DOHH2 (cell line): ENCODE measurements at regions not wholly inside any gene's neighbourhood (a gene's known extent, or its start where the extent isn't known, plus 50 kb on each side); places are given as distances from the start of the nearest gene placed in this dataset.

ENCODE experiments used
- H3F3A ChIP-seq: fragments of 200-600 bp; sonication (generic), shearing (Covaris generic); 2 replicates; pipeline ENCODE4 v1.6.0; 2016; ENCODE audit warnings: antibody characterized with exemption, mild to moderate bottlenecking; ENCODE audit not compliant: control insufficient read depth, insufficient read depth
- H3K27ac ChIP-seq: fragments of 200-600 bp; sonication (generic); 2 replicates; pipeline ENCODE4 v1.5.1; 2014; ENCODE audit warnings: low read depth, mild to moderate bottlenecking, low read length, moderate library complexity
- H3K27me3 ChIP-seq: fragments of 200-600 bp; sonication (generic); 2 replicates; pipeline ENCODE4 v1.6.1; 2014; ENCODE audit warnings: mild to moderate bottlenecking, low read length, mixed read lengths; ENCODE audit not compliant: control insufficient read depth
- H3K36me3 ChIP-seq: fragments of 200-600 bp; sonication (generic); 2 replicates; pipeline ENCODE4 v1.6.1; 2014; ENCODE audit warnings: mild to moderate bottlenecking, low read length, moderate library complexity, mixed read lengths; ENCODE audit not compliant: control insufficient read depth
- H3K4me1 ChIP-seq: fragments of 200-600 bp; sonication (generic); 2 replicates; pipeline ENCODE4 v1.6.1; 2014; ENCODE audit warnings: mild to moderate bottlenecking, low read length, mixed read lengths; ENCODE audit not compliant: control insufficient read depth
- H3K4me2 ChIP-seq: fragments of 200-600 bp; sonication (generic); 2 replicates; pipeline ENCODE4 v1.6.0; 2014; ENCODE audit warnings: mild to moderate bottlenecking, low read length, moderate library complexity
- H3K4me3 ChIP-seq: fragments of 200-600 bp; sonication (generic); 2 replicates; pipeline ENCODE4 v1.5.1; 2014; ENCODE audit warnings: mild to moderate bottlenecking, low read length, mixed read lengths
- H3K79me2 ChIP-seq: fragments of 200-600 bp; sonication (generic); 2 replicates; pipeline ENCODE4 v1.6.1; 2014; ENCODE audit warnings: mild to moderate bottlenecking, low read length, mixed read lengths; ENCODE audit not compliant: control insufficient read depth
- H3K9me2 ChIP-seq: fragments of 200-600 bp; sonication (generic); replicated peaks from 2 replicates; pipeline ENCODE4 v1.6.1; 2014; ENCODE audit warnings: mild to moderate bottlenecking, low read length, mixed read lengths; ENCODE audit not compliant: control insufficient read depth
- H3K9me3 ChIP-seq: fragments of 200-600 bp; sonication (generic); 2 replicates; pipeline ENCODE4 v1.6.1; 2014; ENCODE audit warnings: antibody characterized with exemption, low read length, mixed read lengths; ENCODE audit not compliant: control insufficient read depth, insufficient read depth
- H4K20me1 ChIP-seq: fragments of 200-600 bp; sonication (generic); 2 replicates; pipeline ENCODE4 v1.6.0; 2014; ENCODE audit warnings: low read depth, mild to moderate bottlenecking, antibody characterized with exemption, low read length, moderate library complexity; ENCODE audit not compliant: control insufficient read depth, insufficient read depth
- EZH2phosphoT487 ChIP-seq: fragments of 200-600 bp; sonication (generic); IDR thresholded peaks from 2 replicates; pipeline ENCODE4 v1.6.1; 2017; ENCODE audit warnings: borderline replicate concordance, mild to moderate bottlenecking, antibody characterized with exemption, low read length, moderate library complexity, mixed read lengths
- TF ChIP-seq, protein P1 (sequence below): fragments of 200-600 bp; sonication (generic); IDR thresholded peaks from one replicate; pipeline ENCODE4 v1.5.1; 2014; ENCODE audit warnings: antibody characterized with exemption, mild to moderate bottlenecking, low read depth, low read length; ENCODE audit not compliant: poor library complexity, severe bottlenecking

DNA sequence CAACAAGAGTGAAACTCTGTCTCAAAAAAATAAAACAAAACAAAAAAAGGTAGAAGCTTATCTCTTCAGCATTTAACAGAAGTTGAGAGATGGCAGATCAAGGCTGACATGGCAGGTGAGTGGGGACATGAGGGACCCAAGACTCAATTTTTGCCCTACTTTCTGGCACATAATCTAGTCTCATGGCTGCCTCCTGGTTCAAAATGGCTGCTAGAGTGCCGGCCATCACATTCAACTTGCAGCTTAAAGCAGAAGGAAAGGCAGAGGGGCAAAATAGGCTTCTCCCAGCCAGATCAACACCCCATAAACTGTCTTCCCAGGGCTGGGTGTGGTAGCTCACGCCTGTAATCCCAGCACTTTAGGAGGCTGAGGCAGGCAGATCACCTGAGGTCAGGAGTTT, 784.9 kb downstream of the MED13L start:
- TF ChIP-seq, protein P1, sequence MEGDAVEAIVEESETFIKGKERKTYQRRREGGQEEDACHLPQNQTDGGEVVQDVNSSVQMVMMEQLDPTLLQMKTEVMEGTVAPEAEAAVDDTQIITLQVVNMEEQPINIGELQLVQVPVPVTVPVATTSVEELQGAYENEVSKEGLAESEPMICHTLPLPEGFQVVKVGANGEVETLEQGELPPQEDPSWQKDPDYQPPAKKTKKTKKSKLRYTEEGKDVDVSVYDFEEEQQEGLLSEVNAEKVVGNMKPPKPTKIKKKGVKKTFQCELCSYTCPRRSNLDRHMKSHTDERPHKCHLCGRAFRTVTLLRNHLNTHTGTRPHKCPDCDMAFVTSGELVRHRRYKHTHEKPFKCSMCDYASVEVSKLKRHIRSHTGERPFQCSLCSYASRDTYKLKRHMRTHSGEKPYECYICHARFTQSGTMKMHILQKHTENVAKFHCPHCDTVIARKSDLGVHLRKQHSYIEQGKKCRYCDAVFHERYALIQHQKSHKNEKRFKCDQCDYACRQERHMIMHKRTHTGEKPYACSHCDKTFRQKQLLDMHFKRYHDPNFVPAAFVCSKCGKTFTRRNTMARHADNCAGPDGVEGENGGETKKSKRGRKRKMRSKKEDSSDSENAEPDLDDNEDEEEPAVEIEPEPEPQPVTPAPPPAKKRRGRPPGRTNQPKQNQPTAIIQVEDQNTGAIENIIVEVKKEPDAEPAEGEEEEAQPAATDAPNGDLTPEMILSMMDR: no peak
- TF ChIP-seq EZH2phosphoT487: no peak
- Histone ChIP-seq H3F3A (no peaks in the 10 kb centered on the region), H3K79me2 (no peaks in the 10 kb centered on the region), H3K27ac (no peak overlapping the region), H3K4me1 (no peaks in the 10 kb centered on the region), H3K27me3 (no peaks in the 10 kb centered on the region), H3K9me2 (no peaks in the 10 kb centered on the region), H4K20me1 (no peaks in the 10 kb centered on the region), H3K4me2 (no peak overlapping the region), H3K9me3 (no peaks in the 10 kb centered on the region), H3K4me3 (no peak overlapping the region), H3K36me3 (no peaks in the 10 kb centered on the region)

DNA sequence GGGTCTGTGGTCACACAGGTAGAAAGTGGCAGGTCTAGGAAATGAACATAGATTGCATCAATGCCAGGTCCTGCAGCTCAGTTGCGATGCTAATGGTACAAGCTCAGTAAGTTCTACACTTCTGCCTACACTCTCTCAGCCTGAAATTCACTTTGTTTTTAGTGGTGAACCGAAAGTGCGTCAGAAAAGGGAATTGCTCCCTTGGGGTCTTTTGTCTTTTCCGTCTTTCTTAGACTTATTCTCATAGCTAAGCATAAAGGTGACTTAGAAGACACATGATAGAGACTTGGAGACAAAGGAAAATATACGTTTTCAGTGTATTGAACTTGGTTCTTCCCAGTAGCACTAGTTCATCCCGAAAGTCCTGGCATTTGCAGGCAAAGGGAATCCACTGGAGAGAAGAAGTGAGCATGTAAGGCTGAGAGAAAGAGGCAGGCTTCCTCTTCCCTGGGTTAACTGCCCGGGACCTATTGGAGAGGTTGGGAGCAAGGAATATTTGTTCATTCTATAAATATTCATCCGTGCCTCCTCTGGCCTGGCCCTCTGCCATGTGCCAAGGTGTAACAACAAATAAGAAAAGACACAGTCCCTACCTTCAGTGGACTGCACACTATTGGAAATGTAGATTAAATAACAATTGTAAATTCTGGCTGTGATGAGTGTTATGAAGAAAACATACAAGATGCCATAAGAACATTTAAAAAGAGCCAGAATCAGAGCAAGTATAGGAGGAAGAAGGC, 785.8 kb downstream of the MED13L start:
- Histone ChIP-seq H3K9me3 (no peaks in the 10 kb centered on the region), H3K4me3 (no peak overlapping the region), H3F3A (no peaks in the 10 kb centered on the region), H3K27me3 (no peaks in the 10 kb centered on the region), H4K20me1 (no peaks in the 10 kb centered on the region), H3K9me2 (no peaks in the 10 kb centered on the region), H3K4me1 (no peaks in the 10 kb centered on the region), H3K4me2 (no peak overlapping the region), H3K36me3 (no peaks in the 10 kb centered on the region), H3K79me2 (no peaks in the 10 kb centered on the region), H3K27ac (no peak overlapping the region)
- no peak for TF ChIP-seq EZH2phosphoT487
- TF ChIP-seq, protein P1: no peak

DNA sequence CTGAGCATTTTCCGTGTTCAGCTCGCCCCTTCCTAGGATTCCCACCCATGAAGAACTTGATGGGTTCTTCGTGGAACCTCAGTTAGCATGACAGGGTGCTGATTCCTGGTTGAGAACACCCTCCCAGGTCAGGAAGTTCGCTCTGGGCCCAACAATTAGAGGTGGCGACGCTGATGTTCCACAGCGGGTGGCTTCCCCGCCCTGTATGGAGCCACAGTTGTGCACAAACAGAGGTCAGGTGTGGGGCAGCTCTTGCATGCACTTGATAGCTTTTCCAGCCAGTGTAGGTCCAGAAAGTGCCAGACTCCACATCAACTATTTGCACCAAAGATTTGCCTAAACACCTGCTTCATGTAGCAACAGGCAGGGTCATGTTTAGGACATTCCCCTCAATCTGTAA, 788.2 kb downstream of the MED13L start:
- Histone ChIP-seq H3K4me3 (no peak overlapping the region), H3K36me3 (no peaks in the 10 kb centered on the region), H3K27me3 (no peaks in the 10 kb centered on the region), H4K20me1 (no peaks in the 10 kb centered on the region), H3K4me2 (no peak overlapping the region), H3K4me1 (no peaks in the 10 kb centered on the region), H3K9me3 (no peaks in the 10 kb centered on the region), H3K79me2 (no peaks in the 10 kb centered on the region), H3K9me2 (no peaks in the 10 kb centered on the region), H3F3A (no peaks in the 10 kb centered on the region), H3K27ac (no peak overlapping the region)
- no peak for TF ChIP-seq EZH2phosphoT487
- TF ChIP-seq, protein P1: no peak
